ENCODE measurements at regions not wholly inside any gene's neighbourhood (a gene's known extent, or its start where the extent isn't known, plus 50 kb on each side); places are given as distances from the start of the nearest gene placed in this dataset.
"Not testable (repeated sequence)": the region's sequence is repeated elsewhere in the genome, so short reads cannot be mapped to it uniquely, and the experiment has no call there.

GRCh38 chr1:213622365-213623063 lies 365.3 kb upstream of the PROX1 start:
- H3K79me2 ChIP-seq (ENCODE audit: control insufficient read depth, low read length): no peaks in the 10 kb centered on the region
- H3K27ac ChIP-seq (ENCODE audit: low read depth, low read length): no peak overlapping the region
- TF ChIP-seq EZH2phosphoT487 (IDR thresholded peaks at IDR 0.05; ENCODE audit: borderline replicate concordance, low read length): no peak
- no peaks in the 10 kb centered on the region for H3K9me2 ChIP-seq (replicated peaks; ENCODE audit: control insufficient read depth, low read length)
- H3K36me3 ChIP-seq (ENCODE audit: control insufficient read depth, low read length): no peaks in the 10 kb centered on the region
- H4K20me1 ChIP-seq (ENCODE audit: control insufficient read depth, insufficient read depth, low read depth, low read length): no peaks in the 10 kb centered on the region
- H3F3A ChIP-seq (ENCODE audit: control insufficient read depth, insufficient read depth): no peaks in the 10 kb centered on the region
- no peak overlapping the region for H3K4me3 ChIP-seq (ENCODE audit: low read length)
- no peaks in the 10 kb centered on the region for H3K4me1 ChIP-seq (ENCODE audit: control insufficient read depth, low read length)
- no peak overlapping the region for H3K4me2 ChIP-seq (ENCODE audit: low read length)
- no peaks in the 10 kb centered on the region for H3K9me3 ChIP-seq (ENCODE audit: control insufficient read depth, insufficient read depth, low read length)
- no peaks in the 10 kb centered on the region for H3K27me3 ChIP-seq (ENCODE audit: control insufficient read depth, low read length)

GRCh38 chr1:213623064-213623581 lies 364.6 kb upstream of the PROX1 start:
- TF ChIP-seq CTCF (IDR thresholded peaks at IDR 0.05; ENCODE audit: low read depth, low read length, poor library complexity, severe bottlenecking) (no peak), EZH2phosphoT487 (IDR thresholded peaks at IDR 0.05; ENCODE audit: borderline replicate concordance, low read length) (no peak)
- no peaks in the 10 kb centered on the region for H4K20me1 ChIP-seq (ENCODE audit: control insufficient read depth, insufficient read depth, low read depth, low read length)
- no peaks in the 10 kb centered on the region for H3K79me2 ChIP-seq (ENCODE audit: control insufficient read depth, low read length)
- no peaks in the 10 kb centered on the region for H3K4me1 ChIP-seq (ENCODE audit: control insufficient read depth, low read length)
- H3K9me2 ChIP-seq (replicated peaks; ENCODE audit: control insufficient read depth, low read length): no peaks in the 10 kb centered on the region
- H3K4me3 ChIP-seq (ENCODE audit: low read length): no peak overlapping the region
- H3K27ac ChIP-seq (ENCODE audit: low read depth, low read length): no peak overlapping the region
- no peaks in the 10 kb centered on the region for H3K9me3 ChIP-seq (ENCODE audit: control insufficient read depth, insufficient read depth, low read length)
- no peaks in the 10 kb centered on the region for H3K36me3 ChIP-seq (ENCODE audit: control insufficient read depth, low read length)
- H3K27me3 ChIP-seq (ENCODE audit: control insufficient read depth, low read length): no peaks in the 10 kb centered on the region
- no peaks in the 10 kb centered on the region for H3F3A ChIP-seq (ENCODE audit: control insufficient read depth, insufficient read depth)
- H3K4me2 ChIP-seq (ENCODE audit: low read length): no peak overlapping the region

- Histone ChIP-seq H3K79me2 (ENCODE audit: control insufficient read depth, low read length) (no peaks in the 10 kb centered on the region), H3K4me2 (ENCODE audit: low read length) (no peak overlapping the region), H3F3A (ENCODE audit: control insufficient read depth, insufficient read depth) (no peaks in the 10 kb centered on the region), H3K36me3 (ENCODE audit: control insufficient read depth, low read length) (no peaks in the 10 kb centered on the region), H3K4me3 (ENCODE audit: low read length) (no peak overlapping the region), H3K4me1 (ENCODE audit: control insufficient read depth, low read length) (no peaks in the 10 kb centered on the region), H3K9me2 (replicated peaks; ENCODE audit: control insufficient read depth, low read length) (no peaks in the 10 kb centered on the region), H3K9me3 (ENCODE audit: control insufficient read depth, insufficient read depth, low read length) (no peaks in the 10 kb centered on the region), H3K27me3 (ENCODE audit: control insufficient read depth, low read length) (no peaks in the 10 kb centered on the region), H3K27ac (ENCODE audit: low read depth, low read length) (no peak overlapping the region), H4K20me1 (ENCODE audit: control insufficient read depth, insufficient read depth, low read depth, low read length) (no peaks in the 10 kb centered on the region)
- TF ChIP-seq CTCF (IDR thresholded peaks at IDR 0.05; ENCODE audit: low read depth, low read length, poor library complexity, severe bottlenecking) (no peak), EZH2phosphoT487 (IDR thresholded peaks at IDR 0.05; ENCODE audit: borderline replicate concordance, low read length) (no peak)
Observed at GRCh38 chr1:213623862-213624261, 363.9 kb upstream of the PROX1 start.

- not testable (repeated sequence) for H4K20me1 ChIP-seq (ENCODE audit: control insufficient read depth, insufficient read depth, low read depth, low read length); H3K4me1 ChIP-seq (ENCODE audit: control insufficient read depth, low read length)
Observed at GRCh38 chr1:213636778-213637177, 351.0 kb upstream of the PROX1 start.

More at GRCh38 chr1:213636778-213637177, 351.0 kb upstream of the PROX1 start:
- H3K9me3 ChIP-seq (ENCODE audit: control insufficient read depth, insufficient read depth, low read length); H3K4me3 ChIP-seq (ENCODE audit: low read length); H3K79me2 ChIP-seq (ENCODE audit: control insufficient read depth, low read length); H3K4me2 ChIP-seq (ENCODE audit: low read length); H3F3A ChIP-seq (ENCODE audit: control insufficient read depth, insufficient read depth); H3K36me3 ChIP-seq (ENCODE audit: control insufficient read depth, low read length); H3K9me2 ChIP-seq (replicated peaks; ENCODE audit: control insufficient read depth, low read length); H3K27ac ChIP-seq (ENCODE audit: low read depth, low read length); H3K27me3 ChIP-seq (ENCODE audit: control insufficient read depth, low read length): not testable (repeated sequence)
